Ishikawa (cell line): ENCODE measurements at regions not wholly inside any gene's neighbourhood (a gene's known extent, or its start where the extent isn't known, plus 50 kb on each side); places are given as distances from the start of the nearest gene placed in this dataset.

Experiments used
- CREB1 ChIP-seq: IDR thresholded peaks from 2 replicates; pipeline ENCODE4 v1.6.1; 2012; ENCODE audit warnings: low read depth
- EP300 ChIP-seq: IDR thresholded peaks from 2 replicates; pipeline ENCODE4 v1.6.1; 2012; ENCODE audit warnings: borderline replicate concordance
- MAX ChIP-seq: IDR thresholded peaks from 2 replicates; pipeline ENCODE4 v1.6.1; 2012
- NFIC ChIP-seq: IDR thresholded peaks from 2 replicates; pipeline ENCODE4 v1.6.1; 2012
- RAD21 ChIP-seq: IDR thresholded peaks from 2 replicates; pipeline ENCODE4 v1.6.1; 2012; ENCODE audit warnings: low read depth
- REST ChIP-seq: IDR thresholded peaks from 2 replicates; pipeline ENCODE4 v1.6.1; 2012; ENCODE audit warnings: low read depth, mild to moderate bottlenecking

- TF ChIP-seq NFIC, result no peak
- no peak for TF ChIP-seq REST
- TF ChIP-seq EP300, result no peak
- TF ChIP-seq MAX, result no peak
- TF ChIP-seq CREB1, result no peak
- no peak for TF ChIP-seq RAD21
Measured at GRCh38 chr1:218817691-218818465, 355.8 kb upstream of the LYPLAL1 start.
